ENCODE measurements at regions not wholly inside any gene's neighbourhood (a gene's known extent, or its start where the extent isn't known, plus 50 kb on each side); places are given as distances from the start of the nearest gene placed in this dataset.
A peak's percentile ranks its signal among the peaks of the same experiment; 100 is the strongest.

- H3K4me3 ChIP-seq (ENCODE audit: low read depth, low read length) = no peak overlapping the region
- DNase-seq (ENCODE audit: low read depth) = no peak
- TF ChIP-seq MYC (IDR thresholded peaks at IDR 0.05; ENCODE audit: low read depth, low read length) (no peak), MAX (IDR thresholded peaks at IDR 0.05; ENCODE audit: low read depth, low read length) (no peak), POLR2A (IDR thresholded peaks at IDR 0.05; ENCODE audit: extremely low read depth, insufficient read length) (no peak)
- TF ChIP-seq, protein P1, sequence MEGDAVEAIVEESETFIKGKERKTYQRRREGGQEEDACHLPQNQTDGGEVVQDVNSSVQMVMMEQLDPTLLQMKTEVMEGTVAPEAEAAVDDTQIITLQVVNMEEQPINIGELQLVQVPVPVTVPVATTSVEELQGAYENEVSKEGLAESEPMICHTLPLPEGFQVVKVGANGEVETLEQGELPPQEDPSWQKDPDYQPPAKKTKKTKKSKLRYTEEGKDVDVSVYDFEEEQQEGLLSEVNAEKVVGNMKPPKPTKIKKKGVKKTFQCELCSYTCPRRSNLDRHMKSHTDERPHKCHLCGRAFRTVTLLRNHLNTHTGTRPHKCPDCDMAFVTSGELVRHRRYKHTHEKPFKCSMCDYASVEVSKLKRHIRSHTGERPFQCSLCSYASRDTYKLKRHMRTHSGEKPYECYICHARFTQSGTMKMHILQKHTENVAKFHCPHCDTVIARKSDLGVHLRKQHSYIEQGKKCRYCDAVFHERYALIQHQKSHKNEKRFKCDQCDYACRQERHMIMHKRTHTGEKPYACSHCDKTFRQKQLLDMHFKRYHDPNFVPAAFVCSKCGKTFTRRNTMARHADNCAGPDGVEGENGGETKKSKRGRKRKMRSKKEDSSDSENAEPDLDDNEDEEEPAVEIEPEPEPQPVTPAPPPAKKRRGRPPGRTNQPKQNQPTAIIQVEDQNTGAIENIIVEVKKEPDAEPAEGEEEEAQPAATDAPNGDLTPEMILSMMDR (IDR thresholded peaks at IDR 0.05; ENCODE audit: low read depth, low read length) = no peak
Measured at GRCh38 chr5:66234241-66234640, 90.1 kb downstream of the SREK1 start.

DNA sequence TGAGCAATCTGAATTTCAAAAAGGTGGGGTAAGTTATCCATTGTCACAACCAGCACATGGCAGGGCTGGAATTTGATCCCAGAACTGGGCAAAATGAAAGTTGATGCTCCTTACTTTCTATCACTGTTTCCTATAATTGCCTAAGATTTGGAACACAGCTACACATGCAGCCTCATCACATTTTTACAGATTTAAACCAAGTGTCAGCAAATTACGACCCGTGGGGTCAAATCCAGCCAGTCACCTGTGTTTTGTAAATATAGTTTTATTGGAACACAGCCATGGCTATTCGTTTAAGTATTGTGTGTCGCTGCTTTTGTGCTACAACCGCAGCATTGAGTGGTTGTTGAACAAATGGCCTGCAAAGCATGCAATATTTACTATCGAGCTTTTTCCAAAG, 94.3 kb downstream of the SREK1 start:
- TF ChIP-seq, protein P1 (IDR thresholded peaks at IDR 0.05; ENCODE audit: low read depth, low read length) = no peak
- TF ChIP-seq MAX (IDR thresholded peaks at IDR 0.05; ENCODE audit: low read depth, low read length) = no peak
- TF ChIP-seq POLR2A (IDR thresholded peaks at IDR 0.05; ENCODE audit: extremely low read depth, insufficient read length) = no peak
- TF ChIP-seq MYC (IDR thresholded peaks at IDR 0.05; ENCODE audit: low read depth, low read length) = no peak
- no peak for DNase-seq (ENCODE audit: low read depth)
- no peak overlapping the region for H3K4me3 ChIP-seq (ENCODE audit: low read depth, low read length)

DNA sequence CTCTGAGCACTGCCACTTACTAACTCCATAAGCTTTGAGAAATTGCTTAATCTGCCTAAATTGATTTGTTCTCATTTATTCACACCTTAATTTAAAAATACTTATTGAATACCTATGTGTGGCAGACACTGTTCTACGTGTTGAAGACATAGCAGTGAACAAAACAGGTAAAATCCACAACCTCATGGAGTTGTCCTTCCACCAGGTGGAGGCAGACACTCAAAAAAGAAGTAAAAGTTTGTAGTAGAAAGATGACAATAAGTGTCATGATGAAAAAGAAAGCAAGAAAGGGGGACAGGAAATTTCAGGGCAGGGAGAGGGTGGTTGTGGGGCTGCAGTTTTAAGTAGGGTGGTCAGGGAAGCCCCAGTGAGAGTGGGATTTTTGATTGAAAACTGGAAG, 94.9 kb downstream of the SREK1 start:
- DNase-seq (ENCODE audit: low read depth) = no peak
- H3K4me3 ChIP-seq (ENCODE audit: low read depth, low read length) = no peak overlapping the region
- TF ChIP-seq, protein P1 (IDR thresholded peaks at IDR 0.05; ENCODE audit: low read depth, low read length) = peak; percentile 13
- TF ChIP-seq MAX (IDR thresholded peaks at IDR 0.05; ENCODE audit: low read depth, low read length) = no peak

DNA sequence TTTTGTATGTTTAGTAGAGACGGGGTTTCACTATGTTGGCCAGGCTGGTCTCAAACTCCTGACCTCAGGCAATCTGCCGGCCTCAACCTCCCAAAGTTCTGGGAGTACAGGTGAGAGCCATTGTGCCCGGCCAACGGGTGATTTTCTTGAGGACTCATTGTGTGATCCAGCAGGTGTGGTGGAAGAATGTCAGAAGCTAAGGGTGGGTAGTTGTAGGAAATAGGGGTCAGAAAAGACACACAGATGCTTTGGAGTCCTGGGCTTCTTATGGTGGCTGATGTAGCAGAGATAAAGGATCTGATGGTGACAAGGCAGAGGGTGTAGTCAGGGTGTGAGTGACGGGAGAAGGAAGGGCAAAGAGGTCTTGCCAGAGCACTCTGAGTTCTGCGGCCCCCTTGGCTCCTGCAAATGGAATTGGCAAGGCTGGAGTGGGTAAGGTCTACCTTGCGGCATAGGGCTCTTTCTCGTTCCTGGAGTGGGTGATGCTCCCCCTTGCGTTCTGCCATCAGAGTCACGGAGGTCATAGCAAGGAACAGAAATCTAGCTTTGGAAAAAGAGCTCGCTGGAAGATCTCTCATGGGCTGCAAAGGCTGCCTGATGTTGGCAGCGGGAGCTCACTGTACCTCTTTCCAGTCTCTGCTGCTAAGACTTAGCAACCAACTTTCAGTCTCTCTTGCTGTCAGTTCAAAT, 97.2 kb downstream of the SREK1 start:
- no peak for DNase-seq (ENCODE audit: low read depth)
- TF ChIP-seq MAX (IDR thresholded peaks at IDR 0.05; ENCODE audit: low read depth, low read length) = no peak
- TF ChIP-seq, protein P1 (IDR thresholded peaks at IDR 0.05; ENCODE audit: low read depth, low read length) = no peak
- no peak for TF ChIP-seq MYC (IDR thresholded peaks at IDR 0.05; ENCODE audit: low read depth, low read length)
- TF ChIP-seq POLR2A (IDR thresholded peaks at IDR 0.05; ENCODE audit: extremely low read depth, insufficient read length) = no peak
- no peak overlapping the region for H3K4me3 ChIP-seq (ENCODE audit: low read depth, low read length)

DNA sequence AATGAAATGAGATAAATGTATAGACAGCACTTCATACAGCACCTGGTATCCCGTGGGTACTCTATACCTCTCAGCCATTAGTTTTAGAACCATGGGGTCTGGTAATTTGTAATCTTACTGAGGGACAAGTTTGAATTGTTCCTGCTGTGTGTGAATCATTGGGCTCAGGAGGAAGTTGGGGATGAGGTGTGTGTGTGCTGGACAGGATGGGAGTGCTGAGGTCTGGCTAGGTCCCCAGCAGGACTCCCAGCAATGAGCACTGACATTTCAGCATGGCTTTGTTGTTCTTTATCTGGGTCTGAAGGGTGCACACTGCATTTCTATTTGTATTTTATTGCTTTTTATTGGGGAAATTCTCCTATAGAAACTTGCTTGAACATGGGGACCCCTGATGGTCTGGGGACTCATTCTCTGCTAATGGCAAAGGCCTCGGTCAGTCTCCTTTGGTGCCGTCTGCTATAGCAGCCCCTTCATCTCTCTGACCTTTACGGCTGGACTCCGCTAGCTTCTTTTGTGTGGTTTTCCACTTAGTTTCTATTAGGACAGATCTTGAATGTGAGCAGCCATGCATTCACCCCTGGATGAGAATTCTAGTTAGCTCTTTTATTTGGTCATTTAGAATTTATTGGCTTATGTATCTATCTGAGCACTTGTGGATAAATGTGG, 98.1 kb downstream of the SREK1 start:
- DNase-seq (ENCODE audit: low read depth) = no peak
- no peak overlapping the region for H3K4me3 ChIP-seq (ENCODE audit: low read depth, low read length)
- TF ChIP-seq MAX (IDR thresholded peaks at IDR 0.05; ENCODE audit: low read depth, low read length) (no peak), POLR2A (IDR thresholded peaks at IDR 0.05; ENCODE audit: extremely low read depth, insufficient read length) (no peak), MYC (IDR thresholded peaks at IDR 0.05; ENCODE audit: low read depth, low read length) (no peak)
- TF ChIP-seq, protein P1 (IDR thresholded peaks at IDR 0.05; ENCODE audit: low read depth, low read length) = no peak

Measured in NB4 (cell line).